ENCODE measurements at regions not wholly inside any gene's neighbourhood (a gene's known extent, or its start where the extent isn't known, plus 50 kb on each side); places are given as distances from the start of the nearest gene placed in this dataset.

GRCh38 chr6:168971549-168971948 lies 282.1 kb downstream of the THBS2 start:
- H3K27ac Mint-ChIP-seq = no peak overlapping the region
- Histone ChIP-seq H3K27me3 (ENCODE audit: control insufficient read depth in 1 of 2, insufficient read depth in 2 of 2, low read length in 2 of 2) (no peaks in the 10 kb centered on the region), H3K4me1 (ENCODE audit: insufficient read depth, low read length) (no peaks in the 10 kb centered on the region), H3K36me3 (ENCODE audit: insufficient read depth, low read length) (no peaks in the 10 kb centered on the region), H3K4me3 (ENCODE audit: low read length) (no peak overlapping the region), H3K9me3 (ENCODE audit: control insufficient read depth in 1 of 2, insufficient read depth in 1 of 2, low read length in 2 of 2) (no peaks in the 10 kb centered on the region), H3K27ac (ENCODE audit: low read depth in 1 of 2, low read length in 2 of 2) (no peak overlapping the region)
- no peak for DNase-seq
- ChIA-PET POLR2A (no interaction called here), CTCF (no interaction called here)
- no peak for TF ChIP-seq CTCF (IDR thresholded peaks at IDR 0.05)
- H3K9me3 Mint-ChIP-seq = no peaks in the 10 kb centered on the region
- ATAC-seq (ENCODE audit: poor library complexity) = no peak
- no peak overlapping the region for H3K4me3 Mint-ChIP-seq
- H3K27me3 Mint-ChIP-seq = peaks cover 16% of the 10 kb centered on the region
- no peaks in the 10 kb centered on the region for H3K36me3 Mint-ChIP-seq (ENCODE audit: low read depth)
- H3K4me1 Mint-ChIP-seq (ENCODE audit: low read depth) = no peaks in the 10 kb centered on the region
- intact Hi-C loops (cut with DNase I, micrococcal nuclease) = no loop called here

GRCh38 chr6:168968801-168969200 lies 284.8 kb downstream of the THBS2 start:
- DNase-seq (no peak), ATAC-seq (ENCODE audit: poor library complexity) (no peak)
- Histone ChIP-seq H3K4me3 (ENCODE audit: low read length) (no peak overlapping the region), H3K27me3 (ENCODE audit: control insufficient read depth in 1 of 2, insufficient read depth in 2 of 2, low read length in 2 of 2) (no peaks in the 10 kb centered on the region), H3K4me1 (ENCODE audit: insufficient read depth, low read length) (no peaks in the 10 kb centered on the region), H3K27ac (ENCODE audit: low read depth in 1 of 2, low read length in 2 of 2) (no peak overlapping the region), H3K9me3 (ENCODE audit: control insufficient read depth in 1 of 2, insufficient read depth in 1 of 2, low read length in 2 of 2) (no peaks in the 10 kb centered on the region), H3K36me3 (ENCODE audit: insufficient read depth, low read length) (no peaks in the 10 kb centered on the region)
- Mint-ChIP-seq H3K27me3 (peaks cover 21% of the 10 kb centered on the region), H3K27ac (no peak overlapping the region), H3K9me3 (no peaks in the 10 kb centered on the region), H3K36me3 (ENCODE audit: low read depth) (no peaks in the 10 kb centered on the region), H3K4me1 (ENCODE audit: low read depth) (no peaks in the 10 kb centered on the region), H3K4me3 (no peak overlapping the region)
- no peak for TF ChIP-seq CTCF (IDR thresholded peaks at IDR 0.05)
- ChIA-PET CTCF (no interaction called here), POLR2A (no interaction called here)
- intact Hi-C loops (cut with DNase I, micrococcal nuclease) = no loop called here

- Mint-ChIP-seq H3K27ac (no peak overlapping the region), H3K4me1 (ENCODE audit: low read depth) (no peaks in the 10 kb centered on the region), H3K9me3 (no peaks in the 10 kb centered on the region), H3K36me3 (ENCODE audit: low read depth) (no peaks in the 10 kb centered on the region), H3K4me3 (no peak overlapping the region), H3K27me3 (peaks cover 26% of the 10 kb centered on the region)
- no peaks in the 10 kb centered on the region for H3K27me3 ChIP-seq (ENCODE audit: control insufficient read depth in 1 of 2, insufficient read depth in 2 of 2, low read length in 2 of 2)
- POLR2A ChIA-PET = no interaction called here
- TF ChIP-seq CTCF (IDR thresholded peaks at IDR 0.05) = no peak
- CTCF ChIA-PET = no interaction called here
- H3K4me1 ChIP-seq (ENCODE audit: insufficient read depth, low read length) = no peaks in the 10 kb centered on the region
- no peak overlapping the region for H3K4me3 ChIP-seq (ENCODE audit: low read length)
- ATAC-seq (ENCODE audit: poor library complexity) = peak; percentile 46
- H3K27ac ChIP-seq (ENCODE audit: low read depth in 1 of 2, low read length in 2 of 2) = no peak overlapping the region
- intact Hi-C loops (cut with DNase I, micrococcal nuclease) = no loop called here
- no peaks in the 10 kb centered on the region for H3K36me3 ChIP-seq (ENCODE audit: insufficient read depth, low read length)
- peak in 4 of 14 experiments; percentile 2 to 80 (median 60) for DNase-seq
- no peaks in the 10 kb centered on the region for H3K9me3 ChIP-seq (ENCODE audit: control insufficient read depth in 1 of 2, insufficient read depth in 1 of 2, low read length in 2 of 2)
These were observed 285.4 kb downstream of the THBS2 start for GRCh38 chr6:168968228-168968627.
